NCI-H1417 treated with DMSO at 0.1 percent for 48 hours (cell line): ENCODE measurements at regions not wholly inside any gene's neighbourhood (a gene's known extent, or its start where the extent isn't known, plus 50 kb on each side); places are given as distances from the start of the nearest gene placed in this dataset.

ENCODE experiments used
- DNase-seq: peaks from one replicate; lab custom pipeline; 2025; lab: John Stamatoyannopoulos, UW

DNA sequence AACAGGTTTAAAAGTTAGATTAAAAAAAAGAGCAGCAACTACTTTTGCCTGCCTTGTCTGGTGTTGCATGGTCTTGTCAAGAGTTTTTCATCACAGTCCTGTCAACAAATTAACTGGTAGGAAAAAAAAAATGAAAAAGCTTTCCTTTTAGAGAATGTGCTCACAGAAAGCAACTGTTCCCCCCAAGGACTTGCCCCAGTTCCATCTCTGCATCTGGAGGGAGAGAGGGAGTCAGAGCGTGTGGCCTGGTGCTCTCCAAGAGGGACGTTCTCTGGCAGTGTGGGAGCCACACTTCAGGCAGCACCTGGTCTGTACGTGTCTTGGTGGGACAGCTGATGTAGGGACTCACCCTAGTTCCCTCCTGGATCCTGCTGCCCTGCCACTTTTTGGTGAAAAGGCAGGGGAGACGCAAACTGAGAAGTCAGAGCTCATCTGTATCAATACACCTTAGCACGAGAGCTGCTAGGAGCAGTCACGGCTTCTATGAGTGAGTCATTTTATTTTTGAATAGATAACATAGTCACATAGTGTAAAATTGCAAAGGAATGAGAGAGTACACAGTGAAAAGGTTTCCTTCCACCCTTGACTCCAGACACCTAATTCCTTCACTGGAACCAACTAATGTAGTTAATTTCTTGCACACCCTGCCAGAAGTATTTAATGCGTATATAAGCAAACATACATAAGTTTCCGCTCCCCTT is 172.5 kb upstream of the MGAT5 start:
- no peak for DNase-seq

DNA sequence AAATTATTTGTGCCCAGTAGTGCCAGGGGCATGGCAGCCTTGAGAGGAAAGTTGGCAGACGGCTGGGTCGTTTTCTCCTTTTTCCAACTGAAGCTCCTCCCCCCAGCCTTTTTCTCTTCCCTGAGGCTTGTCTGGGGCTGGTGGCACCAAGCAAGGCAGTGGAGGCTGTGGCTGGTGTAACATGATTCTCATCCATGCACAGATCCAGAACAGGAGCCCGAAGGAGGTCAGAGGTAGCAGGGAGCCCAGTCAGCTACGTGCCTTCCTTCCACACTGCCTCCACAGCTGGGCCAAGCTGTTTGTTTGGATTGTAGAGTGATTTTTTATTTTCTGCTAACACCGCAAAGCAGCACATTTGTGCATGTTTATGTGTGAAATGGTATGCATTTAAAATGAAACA is 170.3 kb upstream of the MGAT5 start:
- no peak for DNase-seq

GRCh38 chr2:134086594-134087219 is 167.2 kb upstream of the MGAT5 start:
- no peak for DNase-seq

DNA sequence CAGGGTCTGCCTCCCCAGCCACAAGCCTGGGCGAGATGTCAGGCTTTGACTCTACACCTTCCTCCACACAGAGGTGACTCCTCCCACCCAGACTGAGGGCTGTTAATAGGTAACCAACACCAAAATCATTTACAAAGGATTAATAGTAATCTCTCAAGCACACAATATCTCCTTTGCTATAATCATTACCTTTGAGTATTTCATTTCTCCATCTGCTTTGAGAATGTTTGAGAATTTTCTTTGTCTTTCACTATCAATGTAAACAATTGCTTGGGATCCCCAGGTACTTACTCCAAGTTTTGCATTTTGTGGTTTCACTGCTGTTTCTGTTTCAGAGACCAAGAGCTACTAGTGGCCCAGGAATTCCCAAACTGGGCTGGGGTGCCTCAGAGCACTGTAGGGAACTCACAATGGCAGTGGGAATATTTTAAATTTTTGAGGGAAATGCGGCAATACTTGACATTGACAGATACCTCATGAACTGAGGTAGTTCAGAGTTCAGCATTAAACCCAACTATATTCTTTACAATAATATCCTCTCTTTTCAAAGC is 166.4 kb upstream of the MGAT5 start:
- no peak for DNase-seq

GRCh38 chr2:134089454-134089853 is 164.4 kb upstream of the MGAT5 start:
- DNase-seq = no peak

DNA sequence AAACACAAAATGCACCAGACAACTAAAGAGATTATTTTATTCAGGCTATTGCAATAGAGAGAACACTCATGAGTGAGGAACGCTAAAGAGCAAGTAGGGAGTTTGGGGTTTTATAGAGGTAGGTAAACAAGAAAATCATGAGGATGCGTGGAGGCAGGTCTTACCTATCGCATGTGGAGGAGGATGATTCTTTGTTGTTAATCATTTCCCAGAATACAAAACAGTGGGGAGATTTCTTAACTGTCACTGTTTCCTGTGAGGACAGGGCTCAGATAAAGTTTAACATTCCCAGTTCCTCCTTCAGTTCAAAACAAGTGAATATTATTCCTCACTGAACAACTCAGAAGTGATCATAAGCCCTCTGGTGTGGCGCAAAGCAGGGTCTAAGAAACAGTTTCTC is 156.1 kb upstream of the MGAT5 start:
- no peak for DNase-seq

GRCh38 chr2:134098321-134098720 is 155.6 kb upstream of the MGAT5 start:
- DNase-seq = no peak

- DNase-seq = no peak
These were observed 154.6 kb upstream of the MGAT5 start for GRCh38 chr2:134099273-134099672.

DNA sequence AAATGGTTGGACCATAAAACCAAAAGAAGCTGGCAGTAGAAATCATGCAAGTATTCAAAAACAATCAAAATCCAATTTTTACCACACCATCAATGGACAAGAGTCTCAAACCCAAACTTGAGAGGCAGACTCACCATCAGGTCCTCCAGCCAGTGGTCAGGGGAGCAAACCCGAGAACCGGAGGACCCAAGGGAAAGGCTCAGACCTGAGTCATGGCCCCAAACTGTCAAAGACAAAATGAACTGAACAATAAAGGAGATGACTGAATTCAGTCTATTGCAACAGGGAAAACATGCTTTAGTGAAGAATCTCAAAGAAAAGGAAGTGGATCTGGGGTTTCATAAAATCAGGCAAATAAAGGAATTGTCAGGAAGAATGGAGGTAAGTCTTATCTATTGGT is 150.7 kb upstream of the MGAT5 start:
- DNase-seq = no peak

DNA sequence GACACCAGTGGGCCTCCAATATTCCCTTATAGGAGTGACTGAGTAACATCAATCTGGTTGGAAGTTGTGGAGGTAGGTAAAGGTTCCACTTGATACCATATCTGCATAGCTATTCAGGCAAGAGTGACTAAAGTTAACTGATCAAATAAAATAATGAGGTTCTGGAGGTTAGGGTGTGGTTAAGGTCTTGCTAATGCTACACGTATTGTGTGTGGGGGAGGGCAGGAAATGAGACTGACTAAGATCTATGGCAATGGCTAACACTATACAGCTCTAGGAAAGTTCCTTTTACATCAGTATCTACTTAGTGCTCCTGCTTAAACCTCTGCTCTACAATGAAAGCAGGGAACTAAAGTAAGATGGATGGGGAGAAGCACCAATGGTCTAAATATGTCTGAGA is 149.1 kb upstream of the MGAT5 start:
- no peak for DNase-seq

DNA sequence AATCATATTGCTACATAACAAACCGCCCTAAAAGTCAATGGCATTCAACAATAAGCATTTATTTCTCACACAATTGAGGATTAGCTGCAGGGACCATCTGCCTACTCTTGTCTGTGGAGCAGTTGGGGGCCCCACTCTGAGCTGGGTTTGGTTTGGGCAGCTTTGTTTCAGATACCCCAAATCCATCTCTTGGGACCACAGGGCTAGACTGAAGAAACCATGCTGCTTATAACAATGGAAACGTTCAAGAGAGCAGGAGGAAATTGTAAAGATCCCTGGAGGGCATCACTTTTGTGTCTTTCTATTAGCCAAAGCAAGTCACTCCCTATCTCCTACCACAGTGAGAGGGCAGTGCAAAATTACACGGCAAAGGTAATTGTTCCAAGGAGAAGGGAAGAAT is 146.5 kb upstream of the MGAT5 start:
- DNase-seq = no peak

GRCh38 chr2:134108113-134108512 is 145.8 kb upstream of the MGAT5 start:
- no peak for DNase-seq

- DNase-seq = no peak
These were observed 144.6 kb upstream of the MGAT5 start for GRCh38 chr2:134109246-134109645.

GRCh38 chr2:134109725-134110124 is 144.1 kb upstream of the MGAT5 start:
- DNase-seq = no peak

DNA sequence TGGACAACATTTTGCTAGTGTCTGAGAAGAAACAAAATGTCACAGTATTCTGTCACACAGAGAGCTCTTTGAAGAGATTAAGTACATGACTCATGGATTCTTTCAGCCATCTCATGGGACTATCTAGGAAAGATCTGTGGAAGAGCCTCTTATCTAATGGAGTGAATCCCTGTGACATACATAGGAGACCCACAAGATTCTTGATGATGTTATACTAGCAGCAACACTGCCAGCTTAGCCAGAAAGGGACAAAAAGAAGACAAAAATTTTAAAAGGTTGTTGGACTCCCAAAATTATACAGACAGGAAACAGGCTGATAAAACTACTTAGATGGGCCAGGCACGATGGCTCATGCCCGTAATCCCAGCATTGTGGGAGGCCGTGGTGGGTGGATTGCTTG is 143.3 kb upstream of the MGAT5 start:
- DNase-seq = no peak

DNA sequence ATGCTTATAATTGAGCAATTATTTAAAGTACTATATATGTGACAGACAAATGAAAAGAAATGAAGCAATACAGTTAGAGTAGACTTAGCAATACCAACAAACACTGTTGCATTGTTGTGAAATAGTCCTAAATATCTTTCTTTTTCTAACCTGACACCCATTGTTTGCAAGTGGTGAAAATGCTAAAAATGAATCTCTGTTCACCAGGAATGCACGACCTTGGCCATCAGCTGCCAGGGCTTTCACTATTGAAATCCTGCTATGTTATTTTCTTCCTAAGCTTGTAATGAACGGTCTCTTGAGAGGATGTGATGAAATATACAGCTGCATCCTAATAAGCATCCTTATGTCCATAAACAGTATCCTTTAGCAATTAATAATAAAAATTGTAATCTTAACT is 136.2 kb upstream of the MGAT5 start:
- DNase-seq = no peak

DNA sequence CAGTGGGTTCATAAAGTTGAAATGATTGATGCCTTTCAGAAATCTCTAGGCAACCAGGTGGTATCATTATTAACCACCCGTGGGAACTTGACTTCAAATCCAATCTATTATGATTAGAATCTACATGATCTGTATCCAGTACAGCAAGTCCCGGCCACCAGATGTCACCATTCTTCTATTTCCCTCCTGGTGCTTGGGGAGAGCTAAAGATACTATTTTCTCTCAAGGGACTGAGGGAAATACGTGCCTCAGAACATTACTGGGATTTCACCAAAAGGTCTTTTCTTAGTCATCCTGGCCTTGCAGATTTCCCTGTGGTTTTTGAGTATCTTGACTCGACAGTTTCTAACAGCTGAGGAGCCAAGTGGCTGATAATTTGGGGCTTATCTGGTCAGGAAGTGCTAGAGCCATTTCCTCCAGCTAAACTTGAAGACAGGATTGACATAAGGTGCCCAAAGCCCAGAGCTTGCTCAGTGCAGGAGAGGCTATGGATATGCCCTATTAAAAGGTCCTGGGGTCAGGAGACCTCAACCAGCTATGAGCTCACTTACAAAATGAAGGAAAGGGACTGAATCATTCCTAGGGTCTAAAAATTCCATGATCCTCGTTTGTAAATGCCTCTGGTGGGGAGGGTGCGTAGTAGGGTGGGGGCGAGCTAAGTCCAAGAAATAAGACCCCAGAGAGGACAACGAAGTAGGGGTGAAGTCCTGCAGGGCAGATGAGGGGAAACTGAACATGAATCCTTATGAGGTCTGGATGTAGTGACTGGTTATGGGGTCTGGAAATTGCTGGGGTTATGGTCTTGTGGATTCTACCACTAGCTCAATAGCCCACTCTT is 135.4 kb upstream of the MGAT5 start:
- no peak for DNase-seq

GRCh38 chr2:134119117-134119712 is 134.7 kb upstream of the MGAT5 start:
- DNase-seq = no peak

- DNase-seq = no peak
These were observed 134.0 kb upstream of the MGAT5 start for GRCh38 chr2:134119713-134120405.

GRCh38 chr2:134120406-134120732 is 133.5 kb upstream of the MGAT5 start:
- no peak for DNase-seq

- DNase-seq = no peak
These were observed 132.9 kb upstream of the MGAT5 start for GRCh38 chr2:134120733-134121630.
